Spleen (tissue), 11 donors: ENCODE measurements at regions not wholly inside any gene's neighbourhood (a gene's known extent, or its start where the extent isn't known, plus 50 kb on each side); places are given as distances from the start of the nearest gene placed in this dataset.

Experiments
- DNase-seq: peaks from one replicate; pipeline ENCODE4 v3.0.0-alpha.2; 2020
- H3K27ac ChIP-seq, 8 donors: fragments of 200-600 bp; sonication (generic) in 7 of 8; 1 replicate in 4 of 8; 2 replicates in 4 of 8; pipeline versions ENCODE4 v1.5.0 to v1.8.0; 2016 to 2021; ENCODE audit warnings: inconsistent platforms in 4 of 8, mild to moderate bottlenecking in 4 of 8, moderate library complexity in 1 of 8
- H3K27me3 ChIP-seq, 7 donors: fragments of 200-600 bp; sonication (generic) in 6 of 7; replicated peaks in 1 of 7; 1 replicate in 4 of 7; 2 replicates in 3 of 7; pipeline versions ENCODE4 v1.5.0 to v1.8.0; 2016 to 2021; ENCODE audit warnings: inconsistent platforms in 3 of 7, mild to moderate bottlenecking in 1 of 7
- H3K36me3 ChIP-seq, 6 donors: fragments of 200-600 bp; sonication (generic) in 5 of 6; 1 replicate in 4 of 6; 2 replicates in 2 of 6; pipeline versions ENCODE4 v1.5.0 to v1.8.0; 2016 to 2021; ENCODE audit warnings: inconsistent platforms in 2 of 6
- H3K4me1 ChIP-seq, 6 donors: fragments of 200-600 bp; sonication (generic) in 5 of 6; 1 replicate in 3 of 6; 2 replicates in 3 of 6; pipeline versions ENCODE4 v1.5.0 to v1.8.0; 2016 to 2021; ENCODE audit warnings: inconsistent platforms in 3 of 6
- H3K4me3 ChIP-seq, 8 donors: fragments of 200-600 bp; sonication (generic) in 7 of 8; 1 replicate in 4 of 8; 2 replicates in 4 of 8; pipeline versions ENCODE4 v1.5.0 to v1.8.0; 2016 to 2021; ENCODE audit warnings: inconsistent platforms in 4 of 8, mild to moderate bottlenecking in 4 of 8, moderate library complexity in 2 of 8
- H3K9me3 ChIP-seq, 8 donors: fragments of 200-600 bp; sonication (generic) in 7 of 8; 1 replicate in 4 of 8; 2 replicates in 4 of 8; pipeline versions ENCODE4 v1.5.0 to v1.8.0; 2016 to 2021; ENCODE audit warnings: inconsistent platforms in 4 of 8
- POLR2A ChIP-seq, 3 donors: fragments of 450-650 bp; IDR thresholded peaks; one replicate each; pipeline ENCODE4 v1.5.1; 2017; ENCODE audit warnings: antibody characterized with exemption in 3 of 3, mild to moderate bottlenecking in 1 of 3
- POLR2AphosphoS5 ChIP-seq, 3 donors: sonication (generic); formaldehyde crosslinking; IDR thresholded peaks; one replicate each; pipeline ENCODE4 v1.5.1; 2017; ENCODE audit warnings: antibody characterized with exemption in 3 of 3
- WGBS, 5 donors: extraction: QIAGEN DNeasy Blood & Tissue Kit in 3 of 5; methylation state at CpG; one replicate each; pipeline versions ENCODE4 v1.1.5 to v1.1.7; 2013 to 2018; 5-methylcytosine and 5-hydroxymethylcytosine counted together
- intact Hi-C: fragments of 100-400 bp; cut with DNase I; formaldehyde crosslinking; loops from one replicate; pipeline ENCODE4 v1.15.0; 2023; ENCODE audit warnings: low total_unique reads
- small RNA-seq, 4 donors: library from RNA; depleted of rRNA; stranded (forward); fragments of <200 nt; gene quantifications; one replicate each; pipeline ENCODE3, GENCODE V24; 2016
- TF ChIP-seq, protein P1 (sequence below), 11 experiments: fragments of 200-600 bp in 7 of 11; fragments of 450-650 bp in 4 of 11; sonication (generic) in 4 of 11; IDR thresholded peaks in 8 of 11; conservative IDR thresholded peaks in 3 of 11; 1 replicate in 7 of 11; 2 replicates in 4 of 11; pipeline versions ENCODE4 v1.4.0 to v1.8.0; 2016 to 2021; ENCODE audit warnings: antibody characterized with exemption in 11 of 11, inconsistent platforms in 4 of 11, mild to moderate bottlenecking in 1 of 11
- donor health status: healthy with polysubstance abuse.
- donor health status: DM: no; HTN: no; CAD: no; lungs with moderate emphysema.
- donor health status: DM: no; HTN: no; CAD: no.
- donor health status: Bipolar disorder and iron deficiency.
- donor health status: healthy.
- donor health status: DM: no; HTN: no; CAD: no.
- donor health status: DM: yes; HTN: yes; CAD: no.

DNA sequence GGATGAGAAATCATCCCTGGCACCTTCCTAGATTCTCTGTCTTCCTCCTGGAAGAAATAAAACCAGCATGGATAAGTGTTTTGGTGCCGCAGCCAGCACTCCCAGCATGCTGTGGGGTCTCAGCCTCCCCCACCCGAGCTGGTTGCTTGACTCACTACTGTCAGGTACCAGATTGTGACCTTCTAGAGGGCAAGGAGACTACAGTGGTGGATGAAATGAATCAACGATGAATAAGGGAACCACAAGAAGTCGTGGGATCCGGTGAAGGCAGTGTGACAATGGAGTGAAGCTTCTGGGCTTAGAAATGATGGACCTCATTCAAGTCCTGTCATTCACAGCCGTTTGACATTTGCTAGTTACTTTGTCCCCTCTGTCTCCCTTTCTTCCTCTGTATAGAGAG, 50.2 kb upstream of the SLCO3A1 start:
- TF ChIP-seq POLR2AphosphoS5 (IDR thresholded peaks at IDR 0.05) (no peak), POLR2A (IDR thresholded peaks at IDR 0.05) (no peak)
- TF ChIP-seq, protein P1, sequence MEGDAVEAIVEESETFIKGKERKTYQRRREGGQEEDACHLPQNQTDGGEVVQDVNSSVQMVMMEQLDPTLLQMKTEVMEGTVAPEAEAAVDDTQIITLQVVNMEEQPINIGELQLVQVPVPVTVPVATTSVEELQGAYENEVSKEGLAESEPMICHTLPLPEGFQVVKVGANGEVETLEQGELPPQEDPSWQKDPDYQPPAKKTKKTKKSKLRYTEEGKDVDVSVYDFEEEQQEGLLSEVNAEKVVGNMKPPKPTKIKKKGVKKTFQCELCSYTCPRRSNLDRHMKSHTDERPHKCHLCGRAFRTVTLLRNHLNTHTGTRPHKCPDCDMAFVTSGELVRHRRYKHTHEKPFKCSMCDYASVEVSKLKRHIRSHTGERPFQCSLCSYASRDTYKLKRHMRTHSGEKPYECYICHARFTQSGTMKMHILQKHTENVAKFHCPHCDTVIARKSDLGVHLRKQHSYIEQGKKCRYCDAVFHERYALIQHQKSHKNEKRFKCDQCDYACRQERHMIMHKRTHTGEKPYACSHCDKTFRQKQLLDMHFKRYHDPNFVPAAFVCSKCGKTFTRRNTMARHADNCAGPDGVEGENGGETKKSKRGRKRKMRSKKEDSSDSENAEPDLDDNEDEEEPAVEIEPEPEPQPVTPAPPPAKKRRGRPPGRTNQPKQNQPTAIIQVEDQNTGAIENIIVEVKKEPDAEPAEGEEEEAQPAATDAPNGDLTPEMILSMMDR (IDR thresholded peaks at IDR 0.05 in 8 of 11, conservative IDR thresholded peaks at IDR 0.05 in 3 of 11) = no peak
- H3K36me3 ChIP-seq = no peaks in the 10 kb centered on the region
- intact Hi-C loops = no loop called here
- H3K27me3 ChIP-seq = peaks cover 0 to 8% (median 0%) of the 10 kb centered on the region in 7 donors
- H3K4me1 ChIP-seq = no peaks in the 10 kb centered on the region
- WGBS, 5 donors = 75 to 87% (median 81%) methylated on average over 6 of the region's 6 CpGs
- H3K9me3 ChIP-seq = no peaks in the 10 kb centered on the region
- no peak for DNase-seq
- no peak overlapping the region for H3K4me3 ChIP-seq
- H3K27ac ChIP-seq = no peak overlapping the region

Small RNA genes in the stretch of these regions (small RNA-seq; reads per million reads assigned to genes)
- 0 reads per million in 4 donors for gene AC107958.1
